B cell (primary cell): ENCODE measurements at regions not wholly inside any gene's neighbourhood (a gene's known extent, or its start where the extent isn't known, plus 50 kb on each side); places are given as distances from the start of the nearest gene placed in this dataset.
"Not testable (repeated sequence)": the region's sequence is repeated elsewhere in the genome, so short reads cannot be mapped to it uniquely, and the experiment has no call there.

Experiments used
- EZH2 ChIP-seq: IDR thresholded peaks from 2 replicates; pipeline ENCODE4 v1.6.1; 2012; ENCODE audit warnings: borderline replicate concordance, low read depth, mild to moderate bottlenecking, moderate library complexity, low read length; ENCODE audit not compliant: insufficient read depth, poor library complexity, severe bottlenecking
- TF ChIP-seq, protein P1 (sequence below): fragments of 200-600 bp; IDR thresholded peaks from one replicate; pipeline ENCODE4 v1.8.0; 2022; ENCODE audit warnings: antibody characterized with exemption, mild to moderate bottlenecking

DNA sequence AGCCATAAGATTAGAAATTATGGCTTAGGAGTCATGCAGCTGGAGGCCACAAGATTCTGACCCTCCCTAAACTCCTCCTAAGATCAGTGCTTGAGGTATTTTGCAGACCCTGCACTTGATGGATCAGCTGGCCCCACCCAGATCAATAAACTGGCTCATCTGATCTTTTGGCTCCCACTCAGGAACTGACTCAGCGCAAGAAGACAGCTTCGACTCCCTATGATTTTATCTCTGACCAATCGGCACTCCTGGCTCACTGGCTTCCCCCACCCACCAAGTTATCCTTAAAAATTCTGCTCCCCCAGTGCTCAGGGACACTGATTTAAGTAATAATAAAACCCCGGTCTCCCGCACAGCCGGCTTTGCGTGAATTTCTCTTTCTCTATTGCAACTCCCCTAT, 151.5 kb upstream of the TSC22D1 start:
- not testable (repeated sequence) for TF ChIP-seq EZH2
- TF ChIP-seq, protein P1, sequence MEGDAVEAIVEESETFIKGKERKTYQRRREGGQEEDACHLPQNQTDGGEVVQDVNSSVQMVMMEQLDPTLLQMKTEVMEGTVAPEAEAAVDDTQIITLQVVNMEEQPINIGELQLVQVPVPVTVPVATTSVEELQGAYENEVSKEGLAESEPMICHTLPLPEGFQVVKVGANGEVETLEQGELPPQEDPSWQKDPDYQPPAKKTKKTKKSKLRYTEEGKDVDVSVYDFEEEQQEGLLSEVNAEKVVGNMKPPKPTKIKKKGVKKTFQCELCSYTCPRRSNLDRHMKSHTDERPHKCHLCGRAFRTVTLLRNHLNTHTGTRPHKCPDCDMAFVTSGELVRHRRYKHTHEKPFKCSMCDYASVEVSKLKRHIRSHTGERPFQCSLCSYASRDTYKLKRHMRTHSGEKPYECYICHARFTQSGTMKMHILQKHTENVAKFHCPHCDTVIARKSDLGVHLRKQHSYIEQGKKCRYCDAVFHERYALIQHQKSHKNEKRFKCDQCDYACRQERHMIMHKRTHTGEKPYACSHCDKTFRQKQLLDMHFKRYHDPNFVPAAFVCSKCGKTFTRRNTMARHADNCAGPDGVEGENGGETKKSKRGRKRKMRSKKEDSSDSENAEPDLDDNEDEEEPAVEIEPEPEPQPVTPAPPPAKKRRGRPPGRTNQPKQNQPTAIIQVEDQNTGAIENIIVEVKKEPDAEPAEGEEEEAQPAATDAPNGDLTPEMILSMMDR, result not testable (repeated sequence)
